GM10248 (cell line): ENCODE measurements at regions not wholly inside any gene's neighbourhood (a gene's known extent, or its start where the extent isn't known, plus 50 kb on each side); places are given as distances from the start of the nearest gene placed in this dataset.
A peak's percentile ranks its signal among the peaks of the same experiment; 100 is the strongest.
"Not testable (repeated sequence)": the region's sequence is repeated elsewhere in the genome, so short reads cannot be mapped to it uniquely, and the experiment has no call there.

Experiments
- CTCF ChIA-PET: fragments of 300-600 bp; sonication (Branson Sonifier 250); formaldehyde crosslinking; extraction: SDS; loops from one replicate; lab custom pipeline; 2021; ENCODE audit warnings: antibody characterized with exemption; lab: Yijun Ruan, JAX
- POLR2A ChIA-PET: fragments of 350-650 bp; sonication (Branson Sonifier 250); formaldehyde crosslinking; extraction: SDS; loops from one replicate; lab custom pipeline; 2020; ENCODE audit warnings: antibody characterized with exemption; lab: Yijun Ruan, JAX
- DNase-seq: peaks from one replicate; pipeline ENCODE4 v3.0.0; 2012; ENCODE audit errors: extremely low spot score
- CTCF ChIP-seq: IDR thresholded peaks from 2 replicates; pipeline ENCODE4 v1.5.1; 2012; ENCODE audit warnings: mild to moderate bottlenecking, low read depth; ENCODE audit errors: extremely low read depth, missing control alignments, control extremely low read depth

GRCh38 chr17:36845916-36846315 lies 91.4 kb upstream of the LHX1 start:
- TF ChIP-seq CTCF = no peak
- no peak for DNase-seq
- CTCF ChIA-PET = interaction anchor here (1.0 kb wide), 2 partner anchors 9 to 14 kb away, joined by 3 read pairs; no protein-coding TSS in a partner anchor
- POLR2A ChIA-PET = no interaction called here

GRCh38 chr17:36846410-36847292 lies 90.6 kb upstream of the LHX1 start:
- ChIA-PET CTCF (interaction anchor here (1.0 kb wide), 1 partner anchor 15 kb away, joined by 3 read pairs; no protein-coding TSS in a partner anchor), POLR2A (no interaction called here)
- no peak for DNase-seq
- TF ChIP-seq CTCF = no peak

GRCh38 chr17:36848008-36848902 lies 89.0 kb upstream of the LHX1 start:
- no peak for TF ChIP-seq CTCF
- ChIA-PET CTCF (no interaction called here), POLR2A (no interaction called here)
- DNase-seq = no peak

- CTCF ChIA-PET = interaction anchor here (1.2 kb wide), 1 partner anchor 220 kb away, joined by 3 read pairs; no protein-coding TSS in a partner anchor
- POLR2A ChIA-PET, DNase-seq: not testable (repeated sequence)
Measured at GRCh38 chr17:36849020-36849419, 88.3 kb upstream of the LHX1 start.

- TF ChIP-seq CTCF = no peak
- CTCF ChIA-PET = interaction anchor here (1.2 kb wide), 1 partner anchor 221 kb away, joined by 3 read pairs; no protein-coding TSS in a partner anchor
- DNase-seq = peak; percentile 58
- POLR2A ChIA-PET = no interaction called here
Measured at GRCh38 chr17:36849871-36850348, 87.4 kb upstream of the LHX1 start.

- DNase-seq = no peak
- CTCF ChIA-PET = no interaction called here
Measured at GRCh38 chr17:36850790-36851189, 86.5 kb upstream of the LHX1 start.

More at GRCh38 chr17:36850790-36851189, 86.5 kb upstream of the LHX1 start:
- POLR2A ChIA-PET = no interaction called here
- no peak for TF ChIP-seq CTCF
